Prostate gland (tissue), 2 donors: ENCODE measurements at regions not wholly inside any gene's neighbourhood (a gene's known extent, or its start where the extent isn't known, plus 50 kb on each side); places are given as distances from the start of the nearest gene placed in this dataset.
"Not testable (repeated sequence)": the region's sequence is repeated elsewhere in the genome, so short reads cannot be mapped to it uniquely, and the experiment has no call there.

Experiments
- POLR2A ChIP-seq: fragments of 450-650 bp; IDR thresholded peaks from one replicate; pipeline ENCODE4 v1.6.1; 2016; ENCODE audit warnings: antibody characterized with exemption, mild to moderate bottlenecking
- POLR2AphosphoS5 ChIP-seq: sonication (generic); formaldehyde crosslinking; IDR thresholded peaks from one replicate; pipeline ENCODE4 v1.6.1; 2017; ENCODE audit warnings: antibody characterized with exemption
- TF ChIP-seq, protein P1 (sequence below), 4 experiments: fragments of 200-600 bp in 2 of 4; fragments of 450-650 bp in 2 of 4; sonication (generic) in 2 of 4; IDR thresholded peaks; 1 replicate in 3 of 4; 2 replicates in 1 of 4; pipeline ENCODE4 v1.5.1; 2016 to 2019; ENCODE audit warnings: antibody characterized with exemption in 4 of 4, mild to moderate bottlenecking in 2 of 4, moderate library complexity in 2 of 4

DNA sequence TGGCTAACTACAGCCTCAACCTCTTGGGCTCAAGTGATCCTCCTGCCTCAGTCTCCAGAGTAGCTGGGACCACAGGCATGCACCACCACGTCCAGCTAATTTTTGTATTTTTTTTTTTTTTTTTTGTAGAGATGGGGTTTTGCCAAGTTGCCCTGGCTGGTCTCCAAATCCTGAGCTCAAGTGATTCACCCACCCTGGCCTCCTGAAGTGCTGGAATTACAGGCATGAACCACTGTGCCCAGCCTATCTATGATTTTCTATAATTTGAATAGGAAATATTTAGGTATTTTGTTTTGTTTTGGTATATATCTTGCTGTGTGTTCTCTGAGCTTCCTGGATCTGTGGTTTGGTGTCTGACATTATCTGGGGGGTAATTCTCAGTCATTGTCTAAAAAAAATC, 146.3 kb upstream of the OR4E1 start:
- TF ChIP-seq, protein P1, sequence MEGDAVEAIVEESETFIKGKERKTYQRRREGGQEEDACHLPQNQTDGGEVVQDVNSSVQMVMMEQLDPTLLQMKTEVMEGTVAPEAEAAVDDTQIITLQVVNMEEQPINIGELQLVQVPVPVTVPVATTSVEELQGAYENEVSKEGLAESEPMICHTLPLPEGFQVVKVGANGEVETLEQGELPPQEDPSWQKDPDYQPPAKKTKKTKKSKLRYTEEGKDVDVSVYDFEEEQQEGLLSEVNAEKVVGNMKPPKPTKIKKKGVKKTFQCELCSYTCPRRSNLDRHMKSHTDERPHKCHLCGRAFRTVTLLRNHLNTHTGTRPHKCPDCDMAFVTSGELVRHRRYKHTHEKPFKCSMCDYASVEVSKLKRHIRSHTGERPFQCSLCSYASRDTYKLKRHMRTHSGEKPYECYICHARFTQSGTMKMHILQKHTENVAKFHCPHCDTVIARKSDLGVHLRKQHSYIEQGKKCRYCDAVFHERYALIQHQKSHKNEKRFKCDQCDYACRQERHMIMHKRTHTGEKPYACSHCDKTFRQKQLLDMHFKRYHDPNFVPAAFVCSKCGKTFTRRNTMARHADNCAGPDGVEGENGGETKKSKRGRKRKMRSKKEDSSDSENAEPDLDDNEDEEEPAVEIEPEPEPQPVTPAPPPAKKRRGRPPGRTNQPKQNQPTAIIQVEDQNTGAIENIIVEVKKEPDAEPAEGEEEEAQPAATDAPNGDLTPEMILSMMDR (IDR thresholded peaks at IDR 0.05) = not testable (repeated sequence)
- TF ChIP-seq POLR2AphosphoS5, POLR2A: not testable (repeated sequence)
